K562 (cell line): ENCODE measurements at regions not wholly inside any gene's neighbourhood (a gene's known extent, or its start where the extent isn't known, plus 50 kb on each side); places are given as distances from the start of the nearest gene placed in this dataset.

Experiments used
- CBX1 ChIP-seq: sonication (generic); IDR thresholded peaks from 2 replicates; pipeline ENCODE4 v1.6.1; 2016; ENCODE audit warnings: antibody characterized with exemption, low read depth, mild to moderate bottlenecking
- CREB3 ChIP-seq: fragments of 450-650 bp; conservative IDR thresholded peaks from 2 replicates; pipeline ENCODE4 v1.6.1; 2016; ENCODE audit warnings: missing genetic modification characterization, low read depth, mild to moderate bottlenecking, missing compliant biosample characterization, moderate library complexity
- CTCF ChIP-seq, 3 experiments: IDR thresholded peaks in 2 of 3; conservative IDR thresholded peaks in 1 of 3; 2 replicates each; pipeline ENCODE4 v1.5.1; 2011 to 2012; ENCODE audit warnings: low read length in 3 of 3, mild to moderate bottlenecking in 3 of 3, control low read depth in 2 of 3, improper control_type of control experiment in 1 of 3, inconsistent platforms in 1 of 3, low read depth in 1 of 3, mixed read lengths in 1 of 3, moderate library complexity in 1 of 3; ENCODE audit not compliant: insufficient read depth in 2 of 3
- ELF4 ChIP-seq: fragments of 450-650 bp; formaldehyde crosslinking; IDR thresholded peaks from 2 replicates; pipeline ENCODE4 v1.4.0; 2022; ENCODE audit warnings: missing genetic modification characterization
- EP300 ChIP-seq: IDR thresholded peaks from 2 replicates; pipeline ENCODE4 v1.6.1; 2012; ENCODE audit warnings: low read length, improper control_type of control experiment
- GTF3C2 ChIP-seq: IDR thresholded peaks from 3 replicates; pipeline ENCODE4 v1.6.1; 2011; ENCODE audit warnings: borderline replicate concordance, mild to moderate bottlenecking, moderate library complexity; ENCODE audit not compliant: insufficient read length; ENCODE audit errors: extremely low read depth
- KDM1A ChIP-seq, 2 experiments: fragments of 450-650 bp; IDR thresholded peaks; 2 replicates each; pipeline ENCODE4 v1.6.1; 2016; ENCODE audit warnings: mild to moderate bottlenecking in 2 of 2
- MTA3 ChIP-seq: fragments of 450-650 bp; formaldehyde crosslinking; IDR thresholded peaks from 2 replicates; pipeline ENCODE4 v1.6.1; 2017; ENCODE audit warnings: mild to moderate bottlenecking, borderline replicate concordance
- MXD1 ChIP-seq: fragments of 250-450 bp; sonication (Bioruptor Pico); IDR thresholded peaks from 2 replicates; pipeline ENCODE4 v1.8.0; 2021; ENCODE audit warnings: borderline replicate concordance, mild to moderate bottlenecking, moderate library complexity; ENCODE audit not compliant: poor library complexity, severe bottlenecking
- ZBED1 ChIP-seq: IDR thresholded peaks from 2 replicates; pipeline ENCODE4 v1.6.1; 2014
- ZNF3 ChIP-seq: fragments of 250-450 bp; sonication (Bioruptor Pico); IDR thresholded peaks from 2 replicates; pipeline ENCODE4 v1.5.0; 2021; ENCODE audit warnings: mild to moderate bottlenecking, moderate library complexity

GRCh38 chr4:156695163-156695562, 276.4 kb downstream of the PDGFC start:
- TF ChIP-seq EP300, result no peak
- TF ChIP-seq ZBED1, result no peak
- no peak for TF ChIP-seq ELF4 (CRISPR knock-in tag)
- TF ChIP-seq GTF3C2, result no peak
- no peak for TF ChIP-seq ZNF3 (CRISPR knock-in tag)
- TF ChIP-seq CTCF (IDR thresholded peaks at IDR 0.05 in 2 of 3, conservative IDR thresholded peaks at IDR 0.05 in 1 of 3; ENCODE audit: insufficient read depth in 2 of 3, low read depth in 1 of 3, low read length in 3 of 3), result no peak
- no peak for TF ChIP-seq KDM1A (IDR thresholded peaks at IDR 0.05)
- no peak for TF ChIP-seq CREB3
- no peak for TF ChIP-seq CBX1
- TF ChIP-seq MXD1 (CRISPR knock-in tag), result no peak
- TF ChIP-seq MTA3, result no peak
